Stomach (tissue), 8 donors: ENCODE measurements at regions not wholly inside any gene's neighbourhood (a gene's known extent, or its start where the extent isn't known, plus 50 kb on each side); places are given as distances from the start of the nearest gene placed in this dataset.

Source experiments
- DNase-seq, 2 donors: peaks; one replicate each; pipeline versions ENCODE4 v3.0.0 to v3.0.0-alpha.2; 2013 to 2019
- H3K27ac ChIP-seq, 5 donors: fragments of 200-600 bp in 4 of 5; sonication (generic) in 4 of 5; one replicate each; pipeline ENCODE4 v1.5.1; 2013 to 2019; ENCODE audit warnings: mild to moderate bottlenecking in 1 of 5, moderate library complexity in 1 of 5
- H3K27me3 ChIP-seq, 3 donors: fragments of 200-600 bp; sonication (generic); one replicate each; pipeline ENCODE4 v1.5.1; 2017 to 2019; ENCODE audit warnings: mixed run types in 1 of 3
- H3K36me3 ChIP-seq, 4 donors: fragments of 200-600 bp; sonication (generic); 1 replicate in 3 of 4; 2 replicates in 1 of 4; pipeline ENCODE4 v1.5.1; 2016 to 2019
- H3K4me1 ChIP-seq, 4 donors: fragments of 200-600 bp; sonication (generic); one replicate each; pipeline ENCODE4 v1.5.1; 2016 to 2019
- H3K4me3 ChIP-seq, 4 donors: fragments of 200-600 bp; sonication (generic) in 3 of 4; one replicate each; pipeline ENCODE4 v1.5.1; 2016 to 2019; ENCODE audit warnings: mild to moderate bottlenecking in 1 of 4
- H3K9me3 ChIP-seq, 4 donors: fragments of 200-600 bp; sonication (generic); one replicate each; pipeline ENCODE4 v1.5.1; 2016 to 2019
- CTCF ChIP-seq, 7 experiments: fragments of 450-650 bp in 4 of 7; fragments of 200-600 bp in 3 of 7; sonication (generic) in 3 of 7; IDR thresholded peaks; one replicate each; pipeline ENCODE4 v1.5.1; 2016 to 2019; ENCODE audit warnings: antibody characterized with exemption in 7 of 7, control low read depth in 2 of 7, mild to moderate bottlenecking in 1 of 7
- EP300 ChIP-seq: sonication (generic); formaldehyde crosslinking; IDR thresholded peaks from one replicate; pipeline ENCODE4 v1.6.1; 2017; ENCODE audit warnings: antibody characterized with exemption
- POLR2A ChIP-seq, 4 donors: fragments of 450-650 bp; IDR thresholded peaks; one replicate each; pipeline ENCODE4 v1.6.1; 2016; ENCODE audit warnings: antibody characterized with exemption in 4 of 4, control low read depth in 2 of 4, mild to moderate bottlenecking in 1 of 4, moderate library complexity in 1 of 4
- POLR2AphosphoS5 ChIP-seq, 3 donors: sonication (generic); formaldehyde crosslinking; IDR thresholded peaks; one replicate each; pipeline ENCODE4 v1.6.1; 2016; ENCODE audit warnings: antibody characterized with exemption in 3 of 3
- WGBS, 5 donors: extraction: QIAGEN DNeasy Blood & Tissue Kit in 3 of 5; methylation state at CpG; one replicate each; pipeline versions ENCODE4 v1.1.5 to v1.1.7; 2013 to 2018; 5-methylcytosine and 5-hydroxymethylcytosine counted together
- intact Hi-C: fragments of 100-400 bp; cut with DNase I; formaldehyde crosslinking; loops from one replicate; pipeline ENCODE4 v1.15.1; 2023; ENCODE audit warnings: low total_unique reads
- donor health status: healthy with polysubstance abuse.
- donor health status: Bipolar disorder and iron deficiency.
- donor health status: healthy.

GRCh38 chr2:122179492-122180165 is 424.2 kb downstream of the TSN start:
- Histone ChIP-seq H3K9me3 (peaks cover 0 to 7% (median 0%) of the 10 kb centered on the region in 4 donors), H3K27ac (no peak overlapping the region), H3K27me3 (no peaks in the 10 kb centered on the region), H3K4me1 (no peaks in the 10 kb centered on the region), H3K36me3 (no peaks in the 10 kb centered on the region), H3K4me3 (no peak overlapping the region)
- DNase-seq, result no peak
- intact Hi-C loops, result no loop called here
- TF ChIP-seq EP300, result no peak
- no peak for TF ChIP-seq CTCF (IDR thresholded peaks at IDR 0.05)
- no peak for TF ChIP-seq POLR2AphosphoS5 (IDR thresholded peaks at IDR 0.05)
- no peak for TF ChIP-seq POLR2A (IDR thresholded peaks at IDR 0.05)
- 67 to 78% (median 76%) methylated on average over 6 of the region's 6 CpGs for WGBS, 5 donors

- TF ChIP-seq POLR2A (IDR thresholded peaks at IDR 0.05) (no peak), CTCF (IDR thresholded peaks at IDR 0.05) (no peak), EP300 (no peak), POLR2AphosphoS5 (IDR thresholded peaks at IDR 0.05) (no peak)
- no peaks in the 10 kb centered on the region for H3K36me3 ChIP-seq
- no peaks in the 10 kb centered on the region for H3K4me1 ChIP-seq
- no peaks in the 10 kb centered on the region for H3K27me3 ChIP-seq
- intact Hi-C loops, result no loop called here
- peaks cover 0 to 7% (median 0%) of the 10 kb centered on the region in 4 donors for H3K9me3 ChIP-seq
- DNase-seq, result no peak
- H3K27ac ChIP-seq, result no peak overlapping the region
- no peak overlapping the region for H3K4me3 ChIP-seq
- 77 to 96% (median 90%) methylated on average over 1 of the region's 1 CpG for WGBS, 5 donors
Observed at GRCh38 chr2:122180972-122181371, 425.5 kb downstream of the TSN start.

- H3K27ac ChIP-seq, result no peak overlapping the region
- intact Hi-C loops, result no loop called here
- no peaks in the 10 kb centered on the region for H3K4me1 ChIP-seq
- TF ChIP-seq POLR2AphosphoS5 (IDR thresholded peaks at IDR 0.05), result no peak
- 50 to 60% (median 58%) methylated on average over 5 of the region's 5 CpGs for WGBS, 5 donors
- H3K27me3 ChIP-seq, result no peaks in the 10 kb centered on the region
- H3K36me3 ChIP-seq, result no peaks in the 10 kb centered on the region
- no peak overlapping the region for H3K4me3 ChIP-seq
- DNase-seq, result no peak
- peaks cover 0 to 7% (median 0%) of the 10 kb centered on the region in 4 donors for H3K9me3 ChIP-seq
Observed at GRCh38 chr2:122182616-122183355, 427.3 kb downstream of the TSN start.

- H3K4me1 ChIP-seq, result no peaks in the 10 kb centered on the region
- TF ChIP-seq CTCF (IDR thresholded peaks at IDR 0.05), result no peak
- H3K27me3 ChIP-seq, result no peaks in the 10 kb centered on the region
- no peak for DNase-seq
- no peak overlapping the region for H3K27ac ChIP-seq
- H3K9me3 ChIP-seq, result peaks cover 0 to 7% (median 0%) of the 10 kb centered on the region in 4 donors
- no peak overlapping the region for H3K4me3 ChIP-seq
- intact Hi-C loops, result no loop called here
- H3K36me3 ChIP-seq, result no peaks in the 10 kb centered on the region
Observed at GRCh38 chr2:122183890-122184289, 428.4 kb downstream of the TSN start.

- intact Hi-C loops, result no loop called here
- WGBS, 5 donors, result 29 to 44% (median 33%) methylated on average over 9 of the region's 9 CpGs
Observed at GRCh38 chr2:122186761-122187222, 431.3 kb downstream of the TSN start.

More at GRCh38 chr2:122186761-122187222, 431.3 kb downstream of the TSN start:
- H3K4me1 ChIP-seq, result no peaks in the 10 kb centered on the region
- DNase-seq, result peak in 1 of 2 donors; percentile 6
- H3K27me3 ChIP-seq, result no peaks in the 10 kb centered on the region
- TF ChIP-seq POLR2AphosphoS5 (IDR thresholded peaks at IDR 0.05) (no peak), EP300 (no peak), POLR2A (IDR thresholded peaks at IDR 0.05) (no peak), CTCF (IDR thresholded peaks at IDR 0.05) (no peak)
- no peaks in the 10 kb centered on the region for H3K36me3 ChIP-seq
- no peaks in the 10 kb centered on the region for H3K9me3 ChIP-seq
- H3K27ac ChIP-seq, result no peak overlapping the region
- no peak overlapping the region for H3K4me3 ChIP-seq
